Caki2 (cell line): ENCODE measurements at regions not wholly inside any gene's neighbourhood (a gene's known extent, or its start where the extent isn't known, plus 50 kb on each side); places are given as distances from the start of the nearest gene placed in this dataset.
A peak's percentile ranks its signal among the peaks of the same experiment; 100 is the strongest.

ENCODE experiments used
- DNase-seq: peaks from one replicate; pipeline ENCODE4 v3.0.0-alpha.2; 2015; ENCODE audit warnings: low read depth
- in situ Hi-C: cut with HindIII; loops from 2 replicates; pipeline ENCODE4 v1.10.0; 2016; ENCODE audit warnings: low sequenced_read_pairs, low pct_unique_long_range_greater_than_20kb, mixed read lengths

DNA sequence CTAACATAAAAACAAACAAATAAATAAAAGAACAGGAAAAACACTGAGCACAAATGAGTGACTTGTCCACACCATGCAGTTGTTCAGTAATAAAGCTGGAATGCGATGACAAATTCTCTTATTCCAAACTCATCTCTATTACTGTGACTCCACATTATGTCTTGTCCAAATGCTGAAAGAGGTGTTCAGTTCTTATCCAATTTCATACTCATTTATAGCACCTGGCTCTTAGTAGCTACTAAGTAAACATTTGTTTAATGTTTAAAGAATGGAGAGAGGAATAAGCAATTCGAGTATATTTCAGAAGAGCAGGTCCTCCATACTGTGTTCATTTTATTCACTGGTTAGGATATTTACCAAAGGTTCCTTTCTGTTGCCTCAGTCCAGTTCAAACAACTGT lies 439.0 kb upstream of the JAG1 start:
- DNase-seq, result no peak
- in situ Hi-C loops, result no loop called here

DNA sequence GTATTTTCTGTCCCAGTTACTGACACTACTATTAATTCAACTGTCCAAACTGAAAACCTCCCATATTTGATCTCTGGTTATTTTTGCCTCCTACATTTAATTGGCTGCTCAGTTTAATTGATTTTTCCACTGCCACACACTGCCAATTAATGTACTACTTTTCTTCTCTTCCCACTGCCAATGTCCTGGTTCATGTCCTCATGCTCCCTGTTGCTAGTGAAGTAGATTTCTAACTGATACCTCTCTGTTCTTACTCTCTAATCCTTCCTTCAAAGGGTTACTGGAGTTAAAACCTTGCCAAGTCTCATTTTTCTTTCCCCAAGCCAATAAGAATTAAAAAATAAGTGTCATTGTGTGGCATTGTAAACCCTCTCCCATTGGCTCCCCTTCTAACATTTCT lies 440.6 kb upstream of the JAG1 start:
- no peak for DNase-seq
- in situ Hi-C loops, result no loop called here

DNA sequence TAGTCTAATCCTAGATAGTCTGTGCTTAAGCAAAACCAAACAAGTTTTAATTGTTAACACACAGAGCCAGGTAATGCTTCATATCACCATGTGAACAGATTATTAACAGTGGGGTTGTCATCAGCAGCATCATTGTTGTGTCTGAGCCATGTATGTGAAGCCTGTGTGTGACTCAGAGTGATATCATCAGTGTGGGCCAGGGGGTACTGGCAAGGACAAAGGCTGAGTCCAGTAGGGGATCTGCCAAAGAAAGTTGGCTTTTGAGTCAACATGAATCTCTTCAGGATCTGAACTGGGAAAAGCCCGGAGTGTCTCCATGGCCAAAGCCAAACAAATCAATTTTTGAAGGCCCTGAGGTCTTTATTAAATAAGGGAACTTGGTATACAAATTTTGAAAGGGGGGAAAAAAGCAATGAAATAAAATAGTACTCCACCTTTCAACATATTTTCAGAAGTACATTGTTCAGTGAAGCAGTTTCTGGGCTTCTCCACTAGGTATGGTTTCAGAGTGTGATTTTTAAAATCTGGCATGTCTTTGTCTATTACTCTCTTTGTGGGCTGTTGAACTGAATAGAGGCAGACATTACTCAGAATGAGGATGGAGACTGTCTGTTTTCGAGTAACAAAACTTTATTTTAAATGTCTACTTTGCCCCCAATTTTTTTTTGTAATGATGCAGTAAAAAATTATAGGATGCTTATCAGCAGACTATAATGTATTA lies 444.2 kb upstream of the JAG1 start:
- peak; percentile 39 for DNase-seq
- in situ Hi-C loops, result no loop called here

DNA sequence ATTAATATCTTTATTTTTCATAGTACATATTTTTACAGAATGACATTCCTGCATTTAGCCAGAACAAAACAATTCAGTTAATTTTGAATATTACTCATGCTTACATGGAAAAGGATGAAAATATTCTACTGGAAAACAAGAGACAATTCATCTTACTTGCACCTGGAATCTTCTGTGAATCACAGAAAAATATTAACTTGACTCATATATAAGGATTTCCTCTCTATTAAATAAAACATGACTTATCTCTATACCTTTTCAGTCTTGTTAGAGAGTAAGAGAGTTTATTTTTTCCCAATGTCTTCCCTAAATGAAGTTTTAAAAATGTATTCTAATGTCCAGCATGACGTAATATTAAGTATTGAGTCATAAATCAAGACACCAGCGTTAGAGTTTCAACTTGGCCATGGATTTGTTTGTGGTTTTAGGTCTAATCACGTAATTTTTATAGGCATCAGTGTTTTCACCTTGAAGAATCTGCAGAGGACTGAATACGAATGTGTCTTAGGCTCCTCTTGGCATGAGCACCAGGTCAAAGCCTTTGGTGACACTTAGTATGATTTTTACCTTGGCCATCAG lies 445.1 kb upstream of the JAG1 start:
- in situ Hi-C loops, result no loop called here

DNA sequence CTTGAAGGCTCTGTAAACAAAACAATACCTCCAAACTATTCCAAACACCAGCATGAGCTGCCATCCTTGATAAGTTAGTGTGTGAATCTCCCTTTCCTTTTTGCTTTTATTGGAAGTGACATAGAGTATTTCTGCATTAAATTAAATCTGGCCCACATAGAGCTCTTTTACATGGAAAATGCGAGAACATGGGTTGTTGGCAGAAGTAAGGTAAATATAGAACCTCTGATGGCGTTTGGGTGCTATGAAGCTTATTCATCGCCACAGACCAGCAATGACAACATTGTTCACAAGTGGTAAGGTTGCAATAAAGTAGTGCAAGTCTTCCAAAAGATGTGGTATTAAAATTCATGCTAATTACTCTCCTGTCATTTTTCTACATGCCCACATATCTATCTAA lies 445.8 kb upstream of the JAG1 start:
- DNase-seq, result no peak
- in situ Hi-C loops, result no loop called here

More for the DNA sequence above, 445.1 kb upstream of the JAG1 start:
- no peak for DNase-seq

GRCh38 chr20:11120431-11120830 lies 446.6 kb upstream of the JAG1 start:
- no peak for DNase-seq
- in situ Hi-C loops, result no loop called here

DNA sequence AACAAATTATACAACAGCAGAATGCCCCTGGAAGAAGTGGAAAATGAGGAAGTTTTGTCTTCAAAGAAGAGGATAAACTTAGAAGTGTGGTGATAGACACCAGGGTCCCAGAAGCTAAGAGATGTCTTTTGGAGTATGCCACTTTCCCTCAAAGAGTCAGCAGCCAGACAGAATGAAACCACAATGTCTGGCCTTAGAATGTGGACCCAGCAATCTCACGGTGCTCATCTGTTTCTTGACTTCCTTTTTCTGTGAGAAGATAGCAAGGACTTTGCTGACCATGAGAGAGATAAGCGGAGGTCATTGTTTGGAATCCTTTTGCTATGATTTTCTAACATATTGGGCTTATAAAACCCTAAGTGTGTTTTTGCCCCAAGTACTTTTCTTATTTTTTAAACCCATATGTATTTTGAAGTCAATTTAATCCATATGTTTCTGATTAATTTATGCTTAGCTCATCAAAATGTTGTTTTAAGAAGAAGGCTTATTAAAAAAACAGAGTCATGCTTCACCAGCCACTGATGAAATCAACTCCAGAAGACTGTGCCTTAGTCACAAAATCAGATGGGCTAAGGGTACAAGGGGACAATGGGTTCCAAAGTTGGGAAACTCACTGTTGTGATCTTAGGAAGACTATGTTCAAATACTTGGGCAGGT lies 451.2 kb upstream of the JAG1 start:
- in situ Hi-C loops, result no loop called here
- DNase-seq, result peak; percentile 18

DNA sequence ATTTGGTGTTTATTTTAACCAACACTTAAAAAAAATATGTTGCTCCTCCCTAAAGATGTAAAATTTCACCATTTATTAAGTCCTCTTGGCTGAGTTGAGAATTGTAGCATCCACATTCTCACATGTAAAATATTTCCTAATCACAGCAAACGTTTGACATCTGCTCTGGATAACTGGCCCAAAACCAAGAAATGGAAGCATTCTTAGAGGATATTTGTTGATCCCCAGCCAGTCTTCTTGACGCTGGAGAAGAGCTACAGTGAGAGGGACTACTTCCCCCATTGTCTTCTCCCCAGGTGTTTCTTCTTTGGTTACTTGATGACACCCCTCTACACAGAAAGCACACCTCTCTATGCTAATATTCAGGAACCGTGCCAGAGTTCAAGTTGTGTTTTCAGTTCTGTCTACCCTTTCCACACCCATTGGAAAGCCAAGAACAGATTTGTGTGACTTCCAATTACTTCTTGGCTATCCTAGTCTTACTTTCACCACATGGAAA lies 454.5 kb upstream of the JAG1 start:
- DNase-seq, result no peak
- in situ Hi-C loops, result no loop called here

GRCh38 chr20:11128721-11129120 lies 454.9 kb upstream of the JAG1 start:
- in situ Hi-C loops, result no loop called here
- DNase-seq, result no peak

- in situ Hi-C loops, result no loop called here
- DNase-seq, result peak; percentile 36
These were observed 456.9 kb upstream of the JAG1 start for GRCh38 chr20:11130554-11131166.

DNA sequence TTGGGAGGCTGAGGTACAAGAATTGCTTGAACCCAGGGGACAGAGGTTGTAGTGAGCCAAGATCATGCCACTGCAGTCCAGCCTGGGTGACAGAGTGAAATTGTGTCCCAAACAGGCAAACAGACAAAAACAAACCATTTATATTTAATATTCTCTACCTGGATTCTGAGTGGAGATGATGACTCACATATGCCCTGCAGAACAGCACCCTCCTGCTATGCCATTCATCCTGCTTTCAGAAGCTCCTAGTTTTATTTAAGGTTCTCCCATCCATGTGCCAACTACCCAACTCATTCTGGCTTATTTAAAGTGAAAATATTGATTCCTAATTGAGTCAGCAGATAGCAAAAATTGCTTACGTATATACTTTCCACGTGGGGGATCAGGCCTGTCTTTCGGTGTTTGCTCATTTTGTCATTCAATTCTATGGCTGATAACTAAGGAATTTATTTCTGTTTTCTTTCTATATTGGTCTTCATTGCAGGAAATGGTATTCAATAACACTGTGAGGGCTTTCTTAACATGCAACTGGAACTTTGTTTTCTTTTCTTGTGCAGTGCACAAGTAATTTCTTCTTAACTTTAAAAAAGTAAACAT lies 459.1 kb upstream of the JAG1 start:
- no peak for DNase-seq
- in situ Hi-C loops, result no loop called here

DNA sequence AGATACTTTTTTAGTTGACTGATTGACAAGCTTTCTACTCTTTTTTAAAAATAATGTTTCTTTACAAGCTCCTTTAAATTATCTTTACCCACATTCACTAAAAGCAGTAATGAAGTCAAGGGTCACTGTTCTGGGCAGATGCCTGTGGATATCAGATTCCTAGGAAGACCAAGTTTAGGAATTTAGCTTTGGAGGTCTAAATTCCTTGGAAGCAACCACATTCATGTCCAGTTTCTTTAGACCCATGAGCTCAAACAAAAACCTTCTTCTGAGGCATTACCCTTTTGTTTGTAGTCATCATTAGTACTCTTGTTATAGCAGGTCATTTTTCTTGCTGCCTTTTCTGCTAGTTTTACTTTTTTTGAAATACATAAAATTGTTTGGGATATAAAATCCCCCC lies 462.9 kb upstream of the JAG1 start:
- in situ Hi-C loops, result no loop called here

DNA sequence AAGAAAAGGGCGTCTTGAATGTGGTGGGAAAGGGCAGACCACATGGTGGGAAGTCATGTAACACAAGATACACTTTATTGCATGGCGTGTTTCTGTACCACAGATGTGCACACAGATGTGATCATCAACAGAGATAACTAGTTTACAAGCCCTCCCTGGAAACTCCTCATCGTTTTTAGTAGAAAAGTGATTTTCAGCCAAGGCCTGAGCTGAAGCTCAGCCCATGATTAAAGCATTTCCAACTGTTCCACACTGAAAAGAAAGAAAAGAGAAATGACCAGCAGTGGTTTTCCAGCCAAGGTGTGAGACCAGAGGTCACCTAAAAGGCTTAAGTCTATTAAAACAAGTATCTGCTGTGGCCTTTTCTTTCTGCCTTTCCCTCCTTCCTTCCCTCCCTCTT lies 463.9 kb upstream of the JAG1 start:
- in situ Hi-C loops, result no loop called here
- DNase-seq, result no peak

More for the DNA sequence above, 462.9 kb upstream of the JAG1 start:
- DNase-seq, result no peak

DNA sequence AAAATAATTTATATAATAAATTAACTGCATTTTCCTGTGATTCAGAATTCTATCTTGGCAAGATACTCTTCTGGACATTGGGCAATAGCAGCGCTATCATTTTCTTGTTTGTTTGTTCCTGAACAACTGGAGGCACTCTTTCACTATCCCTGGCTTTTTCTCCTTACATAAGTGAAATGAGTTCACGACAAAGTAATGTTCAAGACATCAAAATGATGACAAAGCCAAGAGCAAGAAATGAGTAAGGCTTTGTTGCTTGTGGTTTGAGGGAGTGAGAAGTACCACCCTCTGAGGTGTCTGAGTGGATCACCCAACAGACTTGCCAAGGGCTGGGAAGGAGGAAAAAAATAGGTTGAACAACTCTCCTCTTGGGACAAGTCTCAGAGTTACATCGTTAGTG lies 466.6 kb upstream of the JAG1 start:
- in situ Hi-C loops, result no loop called here
- DNase-seq, result peak; percentile 48

- in situ Hi-C loops, result no loop called here
- no peak for DNase-seq
These were observed 469.7 kb upstream of the JAG1 start for GRCh38 chr20:11143481-11143880.

- no peak for DNase-seq
- in situ Hi-C loops, result no loop called here
These were observed 470.5 kb upstream of the JAG1 start for GRCh38 chr20:11144114-11144950.

DNA sequence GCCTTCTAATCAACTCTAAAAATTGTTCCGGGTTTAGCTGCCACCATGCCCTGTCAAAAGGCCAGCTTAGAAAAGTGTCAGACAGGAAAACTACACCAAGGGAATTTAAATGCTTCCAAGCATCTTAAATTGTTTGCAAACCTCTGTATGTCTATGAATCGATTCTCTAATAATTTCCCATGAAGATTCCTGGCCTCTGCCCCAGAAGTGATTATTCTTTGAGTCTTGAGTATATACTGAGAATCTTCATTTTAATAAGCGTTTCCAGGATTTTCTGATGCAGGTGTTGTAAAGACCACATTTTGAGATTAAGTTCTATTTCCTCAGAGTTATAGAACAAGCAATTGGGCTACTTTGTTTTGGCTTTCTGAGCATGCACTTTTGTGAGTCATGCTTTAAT lies 471.8 kb upstream of the JAG1 start:
- in situ Hi-C loops, result no loop called here
- no peak for DNase-seq

DNA sequence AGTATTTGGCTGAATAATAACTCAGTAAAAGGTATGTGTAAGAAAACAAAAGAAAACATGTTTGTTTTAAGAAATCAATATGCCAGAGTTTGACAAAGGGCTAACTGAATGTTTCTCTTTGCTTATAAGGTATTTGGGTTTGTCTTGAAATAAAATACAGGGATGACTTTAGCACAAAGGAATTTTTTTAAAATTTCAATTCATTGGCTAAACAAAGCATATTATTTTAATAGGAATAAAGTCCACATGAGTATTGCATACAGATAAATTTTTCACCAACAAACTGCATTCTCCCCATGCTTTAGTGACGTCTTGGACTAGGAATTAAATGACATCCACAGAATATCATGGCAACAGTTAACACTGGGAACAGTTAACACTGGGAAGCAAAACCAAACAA lies 480.0 kb upstream of the JAG1 start:
- in situ Hi-C loops, result no loop called here
- peak; percentile 30 for DNase-seq
